Stimulated activated CD8-positive, alpha-beta memory T cell treated with anti-CD3 and anti-CD28 coated beads, Interleukin-12 subunit alpha, Interleukin-12 subunit beta, amount 100 ng/mL, for 1 hour (primary cell): ENCODE measurements at regions not wholly inside any gene's neighbourhood (a gene's known extent, or its start where the extent isn't known, plus 50 kb on each side); places are given as distances from the start of the nearest gene placed in this dataset.

Experiments used
- DNase-seq: peaks from one replicate; pipeline ENCODE4 v3.0.0-alpha.2; 2020; ENCODE audit warnings: low read depth

- DNase-seq = no peak
Measured at GRCh38 chr2:194260185-194260584, 1396.8 kb upstream of the SLC39A10 start.

DNA sequence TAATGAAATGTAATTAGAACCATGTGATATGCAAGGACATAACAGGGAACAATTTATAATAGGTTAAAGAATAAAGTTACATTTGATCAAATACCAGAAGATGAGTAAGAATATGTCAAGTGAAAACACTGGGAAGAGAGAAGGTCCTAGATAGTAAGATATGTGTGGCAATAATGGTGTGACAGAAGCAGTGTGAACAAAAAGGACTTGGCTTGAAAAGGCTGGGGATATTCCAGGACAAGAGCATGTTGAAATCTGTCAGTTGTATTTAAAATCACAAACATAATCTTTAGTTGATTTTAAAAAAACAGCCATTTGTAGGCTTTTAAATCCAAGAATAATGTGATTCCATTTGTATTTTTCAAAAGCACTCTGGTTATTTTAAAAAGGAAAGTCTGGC is 1399.9 kb upstream of the SLC39A10 start:
- DNase-seq = no peak

DNA sequence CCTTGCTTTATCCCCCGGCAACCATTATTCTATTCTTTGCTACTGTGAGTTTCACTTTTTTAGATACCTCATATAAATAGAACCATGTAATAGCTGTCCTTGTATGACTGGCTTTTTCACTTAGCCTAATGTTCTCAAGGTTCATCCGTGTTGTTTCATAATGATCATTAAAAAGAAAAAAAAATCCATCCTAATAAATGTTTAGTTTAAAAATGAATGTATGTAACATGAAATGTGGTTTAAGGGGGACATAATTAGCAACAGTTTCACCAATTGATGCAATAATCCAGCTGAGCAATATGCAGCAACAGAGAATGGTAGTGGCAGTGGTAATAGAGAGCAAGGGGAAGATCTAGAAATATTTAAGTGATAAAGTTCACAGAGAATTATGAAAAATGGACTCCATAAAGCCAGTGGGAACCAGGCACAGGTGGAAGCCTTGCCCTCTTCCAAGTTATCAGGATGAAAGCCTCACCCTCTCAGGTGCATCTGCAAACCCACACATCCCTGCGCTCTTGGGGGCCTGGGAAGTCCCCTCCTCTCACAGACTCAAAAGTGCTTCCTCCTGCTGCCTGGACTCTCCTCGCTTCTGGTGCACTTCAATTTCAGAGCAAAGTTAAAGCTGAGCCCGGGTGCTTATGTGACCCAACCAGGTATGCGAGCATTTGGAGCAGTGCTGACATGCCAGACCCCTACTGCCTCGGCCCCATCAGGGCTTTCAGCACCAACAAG is 1403.3 kb upstream of the SLC39A10 start:
- no peak for DNase-seq

GRCh38 chr2:194252127-194252526 is 1404.9 kb upstream of the SLC39A10 start:
- DNase-seq = no peak

DNA sequence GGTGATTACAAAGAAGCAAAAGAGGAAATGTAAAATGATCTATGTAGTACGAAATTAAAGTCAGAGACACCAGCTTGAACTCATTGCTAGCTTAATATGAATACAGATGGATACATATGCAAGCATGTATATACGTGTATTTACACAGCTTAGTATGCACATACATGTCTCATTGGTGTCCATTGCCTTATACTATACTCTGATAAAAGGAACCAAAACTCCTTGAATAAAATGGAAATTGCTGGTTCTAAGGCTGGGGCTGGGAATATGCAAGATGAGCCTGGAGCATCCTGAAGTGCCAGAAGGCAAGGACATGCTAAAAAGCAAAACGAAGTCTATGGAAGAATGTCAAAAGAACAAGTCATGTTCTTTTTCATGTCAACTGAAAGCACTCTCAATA is 1424.4 kb upstream of the SLC39A10 start:
- DNase-seq = no peak

GRCh38 chr2:194223218-194223617 is 1433.8 kb upstream of the SLC39A10 start:
- DNase-seq = no peak

- DNase-seq = no peak
Measured at GRCh38 chr2:194214192-194214591, 1442.8 kb upstream of the SLC39A10 start.

- no peak for DNase-seq
Measured at GRCh38 chr2:194205568-194206227, 1451.3 kb upstream of the SLC39A10 start.

- no peak for DNase-seq
Measured at GRCh38 chr2:194203898-194204297, 1453.1 kb upstream of the SLC39A10 start.

- DNase-seq = no peak
Measured at GRCh38 chr2:194182888-194183287, 1474.1 kb upstream of the SLC39A10 start.

DNA sequence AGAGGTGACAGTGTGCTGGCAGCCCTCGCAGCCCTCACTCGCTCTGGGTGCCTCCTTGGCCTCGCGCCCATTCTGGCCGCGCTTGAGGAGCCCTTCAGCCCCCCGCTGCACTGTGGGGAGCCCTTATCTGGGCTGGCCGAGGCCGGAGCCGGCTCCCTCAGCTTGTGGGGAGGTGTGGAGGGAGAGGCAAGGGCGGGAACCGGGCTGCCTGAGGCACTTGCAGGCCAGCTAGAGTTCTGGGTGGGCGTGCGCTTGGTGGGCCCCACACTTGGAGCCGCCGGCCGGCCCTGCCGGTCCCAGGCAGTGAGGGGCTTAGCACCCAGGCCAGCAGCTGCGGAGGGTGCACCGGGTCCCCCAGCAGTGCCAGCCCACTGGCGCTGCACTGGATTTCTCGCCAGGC is 1480.9 kb upstream of the SLC39A10 start:
- DNase-seq = no peak

GRCh38 chr2:194166818-194167217 is 1490.2 kb upstream of the SLC39A10 start:
- no peak for DNase-seq

GRCh38 chr2:194155431-194155830 is 1501.6 kb upstream of the SLC39A10 start:
- DNase-seq = no peak

GRCh38 chr2:194151231-194151630 is 1505.8 kb upstream of the SLC39A10 start:
- DNase-seq = no peak

DNA sequence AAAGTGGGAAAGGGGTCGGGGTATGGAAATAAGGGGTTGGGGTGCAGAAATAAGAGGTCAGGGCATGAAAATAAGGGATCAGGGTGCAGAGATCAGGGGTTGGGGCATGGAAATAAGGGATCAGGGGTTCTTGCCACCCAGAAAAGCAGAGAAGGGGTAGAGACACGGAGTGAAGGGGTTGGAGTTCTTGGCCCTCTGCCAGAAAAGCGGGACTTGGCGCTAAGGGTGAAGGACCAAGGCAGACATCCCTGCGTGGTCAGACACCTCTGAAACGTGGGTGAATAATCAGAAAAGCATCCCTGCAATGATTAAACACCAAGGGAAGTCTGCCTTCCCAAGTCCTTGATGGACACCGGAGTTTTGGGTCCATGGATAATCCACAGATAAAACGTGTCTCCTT is 1521.6 kb upstream of the SLC39A10 start:
- DNase-seq = no peak

DNA sequence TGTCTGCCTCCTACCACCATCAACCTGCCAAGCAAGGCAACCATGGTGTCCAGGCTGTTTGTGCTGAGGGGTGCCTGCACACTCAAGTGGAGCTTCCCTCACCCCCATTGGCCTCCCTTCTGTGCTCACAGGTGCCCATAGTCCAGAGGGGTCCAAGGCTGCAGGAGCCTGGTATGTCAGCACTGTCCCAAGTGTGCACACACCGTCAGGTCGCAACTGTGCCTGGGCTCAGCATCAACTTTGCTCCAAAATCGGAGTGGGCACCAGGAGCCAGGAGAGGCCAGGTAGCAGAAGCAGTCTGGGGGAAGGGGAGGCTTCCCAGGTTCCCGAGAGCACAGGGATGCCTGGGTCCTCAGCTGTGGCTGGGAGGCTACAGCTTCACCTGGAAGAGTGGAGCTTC is 1528.2 kb upstream of the SLC39A10 start:
- no peak for DNase-seq

DNA sequence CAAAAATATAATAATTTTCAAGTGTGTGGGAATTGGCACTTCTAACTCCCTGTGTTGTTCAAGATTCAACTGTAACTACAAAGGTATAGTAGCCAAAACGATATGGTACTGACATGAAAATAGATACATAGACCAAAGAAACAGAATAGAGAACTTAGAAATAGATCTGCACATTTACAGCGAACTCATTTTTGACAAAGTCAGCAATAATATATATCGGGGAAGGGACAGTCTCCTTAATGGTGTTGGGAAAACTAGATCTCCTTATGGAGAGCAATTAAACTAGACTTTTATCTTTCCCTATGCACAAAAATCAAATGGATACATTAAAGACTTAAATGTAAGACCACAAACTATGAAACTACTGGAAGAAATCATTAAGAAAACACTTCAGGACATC is 1530.6 kb upstream of the SLC39A10 start:
- DNase-seq = no peak

DNA sequence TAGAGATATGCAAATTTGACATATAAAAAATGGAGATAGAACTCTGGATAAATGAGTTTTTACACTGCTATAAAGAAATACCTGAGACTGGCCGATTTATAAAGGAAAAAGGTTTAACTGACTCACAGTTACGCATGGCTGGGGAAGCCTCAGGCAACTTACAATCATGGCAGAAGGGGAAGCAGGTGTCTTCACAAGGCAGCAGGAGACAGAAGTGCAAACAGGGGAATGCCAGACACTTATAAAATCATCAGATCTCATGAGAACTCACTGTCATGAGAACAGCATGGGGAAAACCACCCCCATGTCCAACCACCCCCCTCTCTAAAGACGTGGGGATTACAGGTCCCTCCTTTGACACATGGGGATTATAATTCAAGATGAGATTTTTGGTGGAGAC is 1540.2 kb upstream of the SLC39A10 start:
- DNase-seq = no peak

DNA sequence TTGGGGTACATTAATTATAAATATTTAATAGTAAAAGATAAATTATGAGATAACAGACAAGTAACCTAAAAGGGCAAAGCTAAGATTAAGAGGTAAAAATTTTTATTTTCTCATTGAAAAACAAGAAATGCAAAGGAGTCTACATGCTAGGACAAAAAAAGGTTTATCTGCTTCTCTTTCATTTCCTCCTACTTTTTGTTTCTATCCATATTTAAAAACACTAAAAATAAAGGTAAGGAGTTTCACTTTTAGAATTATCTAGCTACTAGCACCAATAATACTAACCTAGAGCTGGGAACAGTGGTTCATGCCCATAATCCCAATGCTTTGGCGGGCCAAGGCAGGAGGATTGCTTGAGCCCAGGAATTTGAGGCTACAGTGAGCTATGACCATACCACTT is 1551.7 kb upstream of the SLC39A10 start:
- no peak for DNase-seq

DNA sequence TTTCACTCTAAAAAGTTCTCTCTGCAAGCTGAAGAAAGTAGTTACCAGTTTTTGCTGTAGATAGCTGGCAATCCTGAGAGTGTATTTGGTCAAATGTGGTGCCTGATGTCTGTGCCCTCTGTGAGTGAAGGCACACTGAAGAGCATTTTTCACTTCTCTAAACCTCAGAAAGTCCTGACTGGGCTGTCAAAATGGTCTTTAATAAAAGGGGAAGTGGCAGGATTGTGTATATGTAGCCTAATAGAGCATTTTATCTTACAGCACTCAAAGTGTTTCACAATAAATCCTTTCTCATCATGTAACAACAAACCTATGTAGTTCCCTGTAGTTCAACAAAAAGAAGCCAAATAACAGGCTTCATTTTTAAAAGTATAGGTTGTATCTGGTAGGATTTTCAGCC is 1552.3 kb upstream of the SLC39A10 start:
- no peak for DNase-seq

- DNase-seq = no peak
Measured at GRCh38 chr2:194103941-194104659, 1552.9 kb upstream of the SLC39A10 start.

DNA sequence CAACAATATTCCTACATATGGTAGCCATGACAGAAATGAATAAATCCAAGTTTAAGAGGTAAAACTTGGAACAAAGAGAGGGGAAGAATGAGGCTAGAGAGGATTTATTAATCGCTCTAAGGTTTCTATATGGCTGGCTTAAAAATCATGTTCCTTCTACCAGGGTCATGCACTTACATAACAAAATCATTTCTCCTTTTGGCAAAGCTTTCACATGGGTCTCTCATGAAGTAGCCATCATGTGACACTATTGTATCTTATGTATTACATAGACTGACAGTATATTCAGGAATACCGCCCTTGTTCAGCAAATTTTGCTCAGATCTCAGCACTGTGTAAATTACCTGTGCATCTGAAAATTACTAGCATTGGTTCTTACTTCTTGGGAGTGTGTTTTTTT is 1554.5 kb upstream of the SLC39A10 start:
- no peak for DNase-seq

DNA sequence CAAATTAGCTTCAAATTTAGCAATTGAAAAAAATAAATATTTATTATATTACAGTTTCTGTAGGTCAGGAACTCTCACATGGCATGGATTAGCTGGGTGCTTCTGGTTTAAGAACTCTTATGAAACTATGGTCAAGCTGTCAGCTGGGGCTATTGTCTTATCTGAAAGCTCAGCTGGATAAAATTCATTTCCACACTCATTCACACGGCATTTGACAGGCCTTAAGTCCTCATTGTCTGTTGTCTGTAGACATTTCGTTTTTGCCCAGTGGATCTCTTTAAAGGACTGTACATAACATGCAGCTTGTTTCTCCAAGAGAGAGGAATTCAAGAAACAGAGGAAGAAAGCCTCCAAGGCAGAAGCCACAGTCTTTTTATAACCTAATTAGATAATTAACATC is 1556.8 kb upstream of the SLC39A10 start:
- DNase-seq = no peak
